ENCODE measurements at regions not wholly inside any gene's neighbourhood (a gene's known extent, or its start where the extent isn't known, plus 50 kb on each side); places are given as distances from the start of the nearest gene placed in this dataset.

DNA sequence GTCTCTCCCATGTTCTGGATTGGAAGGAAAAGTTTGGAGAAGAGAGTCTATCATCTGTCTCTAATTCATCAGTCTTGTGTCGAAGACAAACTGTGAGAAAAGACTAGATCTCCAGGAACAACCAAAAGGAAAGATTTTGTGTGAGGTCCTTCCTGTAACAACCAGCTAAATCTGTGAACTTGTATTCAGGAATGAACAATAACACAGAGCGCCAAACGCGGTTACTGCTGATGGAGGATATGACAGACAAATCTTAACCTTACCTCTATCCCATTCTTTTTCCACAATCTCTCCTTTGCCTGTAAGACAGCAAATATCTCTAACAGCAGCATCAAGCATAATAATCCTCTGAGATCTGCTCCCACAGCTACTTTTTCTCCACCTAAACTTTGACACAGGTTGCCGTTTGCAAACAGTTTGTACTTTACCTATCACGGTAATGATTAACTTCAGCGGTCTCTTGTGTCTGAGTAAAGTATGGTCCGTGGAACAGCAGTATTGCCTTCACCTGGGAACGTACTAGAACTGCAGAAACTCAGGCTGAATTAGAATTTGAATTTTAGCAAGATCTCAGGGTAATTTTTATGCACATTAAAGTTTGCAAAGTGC lies 387.6 kb downstream of the ELAVL2 start:
- Histone ChIP-seq H3K4me1 (ENCODE audit: control insufficient read depth in 3 of 3, insufficient read depth in 2 of 3, low read depth in 1 of 3, low read length in 2 of 3) (no peaks in the 10 kb centered on the region), H3K27me3 (ENCODE audit: control insufficient read depth in 3 of 3, insufficient read depth in 3 of 3, low read length in 3 of 3) (no peaks in the 10 kb centered on the region), H3K36me3 (ENCODE audit: control insufficient read depth in 3 of 3, insufficient read depth in 2 of 3, low read depth in 1 of 3, low read length in 3 of 3) (no peaks in the 10 kb centered on the region), H3K4me3 (ENCODE audit: low read depth in 1 of 3, low read length in 3 of 3) (peak overlapping the region in 1 of 3 donors; percentile 27), H3K9me3 (ENCODE audit: control insufficient read depth in 2 of 2, insufficient read depth in 1 of 2, low read depth in 1 of 2, low read length in 1 of 2) (no peaks in the 10 kb centered on the region), H3K27ac (ENCODE audit: low read depth in 1 of 3, low read length in 2 of 3) (no peak overlapping the region)
- DNase-seq (peak in 1 of 2 donors; percentile 68), FAIRE-seq (no peak)
- 30 to 66% (median 42%) methylated on average over 9 of the region's 9 CpGs for WGBS, 3 donors

DNA sequence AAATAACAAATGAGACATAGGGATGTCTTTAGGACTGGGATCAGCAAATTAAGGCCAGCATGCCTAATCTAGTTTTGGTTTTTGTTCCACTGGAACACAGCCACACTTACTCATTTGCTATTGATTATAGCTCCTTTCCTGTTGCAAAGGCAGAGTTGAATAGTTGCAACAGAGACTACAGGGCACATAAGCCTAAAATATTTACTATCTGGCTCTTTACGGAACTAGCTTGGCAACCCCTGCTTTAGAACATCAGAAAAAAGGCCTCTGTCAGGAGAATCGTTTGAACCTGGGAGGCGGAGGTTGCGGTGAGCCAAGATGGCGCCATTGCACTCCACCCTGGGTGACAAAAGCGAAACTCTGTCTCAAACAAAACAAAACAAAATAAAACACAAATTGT lies 384.8 kb downstream of the ELAVL2 start:
- no peak overlapping the region for H3K27ac ChIP-seq (ENCODE audit: low read depth in 1 of 3, low read length in 2 of 3)

DNA sequence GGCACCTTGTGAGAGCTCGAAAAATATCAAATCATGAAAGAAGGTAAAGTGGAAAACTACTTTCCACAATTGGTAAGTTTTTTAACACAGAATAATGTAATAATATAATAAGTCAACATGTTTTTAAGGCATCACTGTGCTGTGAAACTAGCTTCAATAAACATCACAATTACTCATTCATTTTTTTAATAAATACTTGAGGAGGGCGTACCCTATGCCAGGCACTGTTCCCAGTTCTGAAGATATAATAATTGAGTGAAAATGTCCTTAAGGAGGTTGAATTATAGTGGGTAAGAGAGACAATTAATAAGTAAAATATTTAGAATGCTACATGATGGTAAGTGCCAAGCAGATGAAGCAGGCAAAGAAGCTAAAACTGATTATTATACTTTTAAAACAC lies 381.4 kb downstream of the ELAVL2 start:
- no peak for DNase-seq
- Histone ChIP-seq H3K27ac (ENCODE audit: low read depth in 1 of 3, low read length in 2 of 3) (no peak overlapping the region), H3K4me3 (ENCODE audit: low read depth in 1 of 3, low read length in 3 of 3) (no peak overlapping the region), H3K4me1 (ENCODE audit: control insufficient read depth in 3 of 3, insufficient read depth in 2 of 3, low read depth in 1 of 3, low read length in 2 of 3) (no peaks in the 10 kb centered on the region), H3K36me3 (ENCODE audit: control insufficient read depth in 3 of 3, insufficient read depth in 2 of 3, low read depth in 1 of 3, low read length in 3 of 3) (no peaks in the 10 kb centered on the region), H3K9me3 (ENCODE audit: control insufficient read depth in 2 of 2, insufficient read depth in 1 of 2, low read depth in 1 of 2, low read length in 1 of 2) (no peaks in the 10 kb centered on the region), H3K27me3 (ENCODE audit: control insufficient read depth in 3 of 3, insufficient read depth in 3 of 3, low read length in 3 of 3) (no peaks in the 10 kb centered on the region)
- WGBS, 3 donors, result 49 to 69% (median 54%) methylated on average over 2 of the region's 2 CpGs
- FAIRE-seq, result no peak

More for the DNA sequence above, 384.8 kb downstream of the ELAVL2 start:
- DNase-seq (no peak), FAIRE-seq (no peak)
- Histone ChIP-seq H3K36me3 (ENCODE audit: control insufficient read depth in 3 of 3, insufficient read depth in 2 of 3, low read depth in 1 of 3, low read length in 3 of 3) (no peaks in the 10 kb centered on the region), H3K4me3 (ENCODE audit: low read depth in 1 of 3, low read length in 3 of 3) (no peak overlapping the region), H3K4me1 (ENCODE audit: control insufficient read depth in 3 of 3, insufficient read depth in 2 of 3, low read depth in 1 of 3, low read length in 2 of 3) (no peaks in the 10 kb centered on the region), H3K27me3 (ENCODE audit: control insufficient read depth in 3 of 3, insufficient read depth in 3 of 3, low read length in 3 of 3) (no peaks in the 10 kb centered on the region), H3K9me3 (ENCODE audit: control insufficient read depth in 2 of 2, insufficient read depth in 1 of 2, low read depth in 1 of 2, low read length in 1 of 2) (no peaks in the 10 kb centered on the region)
- WGBS, 3 donors, result 89 to 91% (median 90%) methylated on average over 6 of the region's 6 CpGs

DNA sequence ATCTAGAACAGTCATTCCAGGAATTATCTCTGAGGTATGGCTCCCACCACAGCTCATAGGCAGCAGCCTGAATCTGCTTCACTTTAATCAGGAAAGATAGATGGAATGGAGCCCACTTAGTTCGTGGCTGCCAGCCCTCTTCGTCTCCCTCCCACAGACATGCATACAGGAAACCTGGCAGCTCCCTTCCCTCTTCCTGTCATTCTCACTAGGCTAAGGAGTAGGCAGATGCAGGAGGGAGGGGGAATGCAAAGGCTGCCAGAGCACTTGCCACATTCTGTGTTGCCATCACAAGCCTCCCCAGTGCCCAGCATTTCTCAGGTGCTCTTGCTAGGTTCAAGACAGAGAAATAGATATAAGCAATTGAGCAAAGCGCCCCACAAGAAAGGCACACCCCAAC lies 378.9 kb downstream of the ELAVL2 start:
- H3K36me3 ChIP-seq (ENCODE audit: control insufficient read depth in 3 of 3, insufficient read depth in 2 of 3, low read depth in 1 of 3, low read length in 3 of 3), result no peaks in the 10 kb centered on the region
- H3K9me3 ChIP-seq (ENCODE audit: control insufficient read depth in 2 of 2, insufficient read depth in 1 of 2, low read depth in 1 of 2, low read length in 1 of 2), result peaks cover 1 to 2% of the 10 kb centered on the region in 2 donors
- H3K4me3 ChIP-seq (ENCODE audit: low read depth in 1 of 3, low read length in 3 of 3), result no peak overlapping the region
- 40 to 55% (median 54%) methylated on average over 3 of the region's 3 CpGs for WGBS, 3 donors
- no peak for FAIRE-seq
- no peaks in the 10 kb centered on the region for H3K4me1 ChIP-seq (ENCODE audit: control insufficient read depth in 3 of 3, insufficient read depth in 2 of 3, low read depth in 1 of 3, low read length in 2 of 3)
- no peaks in the 10 kb centered on the region for H3K27me3 ChIP-seq (ENCODE audit: control insufficient read depth in 3 of 3, insufficient read depth in 3 of 3, low read length in 3 of 3)
- H3K27ac ChIP-seq (ENCODE audit: low read depth in 1 of 3, low read length in 2 of 3), result no peak overlapping the region
- no peak for DNase-seq

DNA sequence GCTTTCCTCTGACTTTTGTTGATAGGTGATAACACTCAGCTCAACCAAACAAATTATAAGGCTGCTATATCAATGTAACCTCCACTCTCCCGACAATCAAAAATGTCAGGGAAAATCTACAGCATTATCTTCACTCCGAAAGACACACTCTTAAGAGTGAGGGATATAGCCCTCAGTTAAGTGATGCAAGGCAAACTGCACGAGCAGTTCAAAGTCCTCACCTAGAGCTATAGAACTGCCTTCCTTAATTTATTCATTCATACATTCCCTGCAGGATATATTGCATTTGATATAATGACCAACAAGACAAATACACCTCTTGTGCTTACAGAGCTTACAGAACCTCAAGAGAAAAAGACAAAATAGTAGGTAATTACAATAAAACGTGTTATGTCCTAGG lies 378.1 kb downstream of the ELAVL2 start:
- Histone ChIP-seq H3K36me3 (ENCODE audit: control insufficient read depth in 3 of 3, insufficient read depth in 2 of 3, low read depth in 1 of 3, low read length in 3 of 3) (no peaks in the 10 kb centered on the region), H3K9me3 (ENCODE audit: control insufficient read depth in 2 of 2, insufficient read depth in 1 of 2, low read depth in 1 of 2, low read length in 1 of 2) (peaks cover 1 to 6% of the 10 kb centered on the region in 2 donors), H3K4me3 (ENCODE audit: low read depth in 1 of 3, low read length in 3 of 3) (no peak overlapping the region), H3K27ac (ENCODE audit: low read depth in 1 of 3, low read length in 2 of 3) (no peak overlapping the region), H3K4me1 (ENCODE audit: control insufficient read depth in 3 of 3, insufficient read depth in 2 of 3, low read depth in 1 of 3, low read length in 2 of 3) (no peaks in the 10 kb centered on the region), H3K27me3 (ENCODE audit: control insufficient read depth in 3 of 3, insufficient read depth in 3 of 3, low read length in 3 of 3) (no peaks in the 10 kb centered on the region)
- 40 to 55% (median 41%) methylated on average over 4 of the region's 4 CpGs for WGBS, 3 donors
- FAIRE-seq, result no peak
- no peak for DNase-seq

DNA sequence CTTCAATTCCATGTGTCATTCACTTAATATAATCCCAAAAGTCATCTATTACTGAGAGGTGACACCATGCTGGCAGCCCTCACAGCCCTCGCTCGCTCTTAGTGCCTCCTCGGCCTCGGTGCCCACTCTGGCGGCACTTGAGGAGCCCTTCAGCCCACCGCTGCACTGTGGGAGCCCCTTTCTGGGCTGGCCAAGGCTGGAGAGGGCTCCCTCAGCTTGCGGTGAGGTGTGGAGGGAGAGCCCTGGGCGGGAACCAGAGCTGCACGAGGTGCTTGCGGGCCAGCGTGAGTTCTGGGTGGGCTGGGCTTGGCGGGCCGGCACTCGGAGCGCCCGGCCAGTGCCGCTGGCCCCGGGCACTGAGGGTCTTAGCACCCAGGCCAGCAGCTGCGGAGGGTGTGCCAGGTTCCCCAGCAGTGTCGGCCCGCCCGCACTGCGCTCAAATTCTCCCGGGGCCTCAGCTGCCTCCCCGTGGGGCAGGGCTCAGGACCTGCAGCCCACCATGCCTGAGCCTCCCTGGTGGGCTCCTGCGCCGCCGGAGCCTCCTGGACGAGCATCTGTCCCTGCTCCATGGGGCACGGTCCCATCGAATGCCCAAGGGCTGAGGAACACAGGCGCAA lies 374.1 kb downstream of the ELAVL2 start:
- no peak for FAIRE-seq
- peaks cover 1 to 7% of the 10 kb centered on the region in 2 donors for H3K9me3 ChIP-seq (ENCODE audit: control insufficient read depth in 2 of 2, insufficient read depth in 1 of 2, low read depth in 1 of 2, low read length in 1 of 2)
- DNase-seq, result no peak
- no peaks in the 10 kb centered on the region for H3K27me3 ChIP-seq (ENCODE audit: control insufficient read depth in 3 of 3, insufficient read depth in 3 of 3, low read length in 3 of 3)
- no peak overlapping the region for H3K4me3 ChIP-seq (ENCODE audit: low read depth in 1 of 3, low read length in 3 of 3)
- 86 to 93% (median 93%) methylated on average over 24 to 32 of the region's 32 CpGs for WGBS, 3 donors
- H3K4me1 ChIP-seq (ENCODE audit: control insufficient read depth in 3 of 3, insufficient read depth in 2 of 3, low read depth in 1 of 3, low read length in 2 of 3), result no peaks in the 10 kb centered on the region
- H3K36me3 ChIP-seq (ENCODE audit: control insufficient read depth in 3 of 3, insufficient read depth in 2 of 3, low read depth in 1 of 3, low read length in 3 of 3), result no peaks in the 10 kb centered on the region
- H3K27ac ChIP-seq (ENCODE audit: low read depth in 1 of 3, low read length in 2 of 3), result no peak overlapping the region

DNA sequence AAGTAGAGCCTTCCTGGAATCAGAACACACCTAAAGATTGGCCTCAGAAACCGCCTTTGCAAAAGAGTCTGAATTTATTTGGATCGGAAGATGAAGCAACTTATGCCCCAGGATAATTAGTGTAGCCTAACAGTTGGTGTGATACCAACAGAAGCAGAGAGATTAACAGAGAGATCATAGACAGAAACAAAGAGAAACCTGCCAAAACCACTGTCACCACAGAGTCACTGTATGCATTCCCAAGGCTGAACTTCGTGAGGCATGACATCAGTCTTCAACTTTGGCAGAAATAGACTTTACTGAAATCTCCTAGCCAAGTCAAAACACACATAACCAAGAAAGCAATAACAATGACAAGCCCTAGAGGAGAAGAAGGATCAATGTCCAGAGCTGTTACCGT lies 361.8 kb downstream of the ELAVL2 start:
- Histone ChIP-seq H3K4me3 (ENCODE audit: low read depth in 1 of 3, low read length in 3 of 3) (no peak overlapping the region), H3K27ac (ENCODE audit: low read depth in 1 of 3, low read length in 2 of 3) (no peak overlapping the region), H3K4me1 (ENCODE audit: control insufficient read depth in 3 of 3, insufficient read depth in 2 of 3, low read depth in 1 of 3, low read length in 2 of 3) (no peaks in the 10 kb centered on the region), H3K27me3 (ENCODE audit: control insufficient read depth in 3 of 3, insufficient read depth in 3 of 3, low read length in 3 of 3) (no peaks in the 10 kb centered on the region), H3K9me3 (ENCODE audit: control insufficient read depth in 2 of 2, insufficient read depth in 1 of 2, low read depth in 1 of 2, low read length in 1 of 2) (no peaks in the 10 kb centered on the region), H3K36me3 (ENCODE audit: control insufficient read depth in 3 of 3, insufficient read depth in 2 of 3, low read depth in 1 of 3, low read length in 3 of 3) (no peaks in the 10 kb centered on the region)
- FAIRE-seq (no peak), DNase-seq (no peak)
- 81 to 85% (median 85%) methylated on average over 4 of the region's 4 CpGs for WGBS, 3 donors

DNA sequence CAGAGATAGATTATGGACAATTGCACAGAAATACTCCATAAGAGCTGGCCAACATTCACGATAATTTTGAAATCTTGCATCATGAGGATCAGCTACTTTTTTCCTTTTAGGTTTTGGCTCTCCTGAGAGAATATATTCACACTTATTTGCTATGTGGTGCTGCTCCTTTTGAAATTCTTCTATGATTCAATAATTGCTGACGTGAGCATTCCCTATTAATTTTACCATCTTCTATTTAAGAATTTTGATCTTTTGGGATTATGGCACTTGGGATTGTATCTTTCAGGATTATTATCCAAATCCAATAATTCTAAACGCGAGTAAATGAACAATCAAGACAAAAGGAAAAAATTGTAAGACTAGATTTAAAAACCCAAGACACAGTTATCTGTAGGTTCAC lies 358.8 kb downstream of the ELAVL2 start:
- no peaks in the 10 kb centered on the region for H3K36me3 ChIP-seq (ENCODE audit: control insufficient read depth in 3 of 3, insufficient read depth in 2 of 3, low read depth in 1 of 3, low read length in 3 of 3)
- H3K4me1 ChIP-seq (ENCODE audit: control insufficient read depth in 3 of 3, insufficient read depth in 2 of 3, low read depth in 1 of 3, low read length in 2 of 3), result no peaks in the 10 kb centered on the region
- 89 to 90% (median 89%) methylated on average over 4 of the region's 4 CpGs for WGBS, 3 donors
- H3K4me3 ChIP-seq (ENCODE audit: low read depth in 1 of 3, low read length in 3 of 3), result no peak overlapping the region
- no peak for DNase-seq
- H3K27me3 ChIP-seq (ENCODE audit: control insufficient read depth in 3 of 3, insufficient read depth in 3 of 3, low read length in 3 of 3), result no peaks in the 10 kb centered on the region
- no peak overlapping the region for H3K27ac ChIP-seq (ENCODE audit: low read depth in 1 of 3, low read length in 2 of 3)
- H3K9me3 ChIP-seq (ENCODE audit: control insufficient read depth in 2 of 2, insufficient read depth in 1 of 2, low read depth in 1 of 2, low read length in 1 of 2), result no peaks in the 10 kb centered on the region
- FAIRE-seq, result no peak

DNA sequence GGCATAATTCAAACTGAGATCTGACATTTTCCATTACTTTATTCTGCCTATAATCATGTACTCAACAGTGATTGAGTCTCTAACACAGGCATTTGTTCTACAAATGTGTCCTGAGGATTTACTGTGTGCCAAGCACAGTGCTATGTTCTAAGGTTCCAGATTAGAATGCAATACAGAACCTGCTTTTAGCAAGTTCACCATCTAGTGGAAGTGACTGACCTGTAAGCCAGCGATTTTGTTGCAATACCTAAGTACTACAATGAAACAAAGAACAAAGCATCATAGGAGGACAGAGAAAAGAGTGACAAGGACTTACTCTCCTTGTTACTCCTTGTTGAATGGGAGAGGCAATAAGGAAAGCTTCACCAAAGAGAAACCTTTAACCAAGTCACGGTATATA lies 348.1 kb downstream of the ELAVL2 start:
- Histone ChIP-seq H3K27ac (ENCODE audit: low read depth in 1 of 3, low read length in 2 of 3) (no peak overlapping the region), H3K27me3 (ENCODE audit: control insufficient read depth in 3 of 3, insufficient read depth in 3 of 3, low read length in 3 of 3) (no peaks in the 10 kb centered on the region), H3K4me1 (ENCODE audit: control insufficient read depth in 3 of 3, insufficient read depth in 2 of 3, low read depth in 1 of 3, low read length in 2 of 3) (no peaks in the 10 kb centered on the region), H3K9me3 (ENCODE audit: control insufficient read depth in 2 of 2, insufficient read depth in 1 of 2, low read depth in 1 of 2, low read length in 1 of 2) (no peaks in the 10 kb centered on the region), H3K36me3 (ENCODE audit: control insufficient read depth in 3 of 3, insufficient read depth in 2 of 3, low read depth in 1 of 3, low read length in 3 of 3) (no peaks in the 10 kb centered on the region), H3K4me3 (ENCODE audit: low read depth in 1 of 3, low read length in 3 of 3) (no peak overlapping the region)
- DNase-seq (no peak), FAIRE-seq (no peak)
- 84 to 90% (median 87%) methylated on average over 2 of the region's 2 CpGs for WGBS, 3 donors
